C4-2B (cell line): ENCODE measurements at regions not wholly inside any gene's neighbourhood (a gene's known extent, or its start where the extent isn't known, plus 50 kb on each side); places are given as distances from the start of the nearest gene placed in this dataset.

Experiments
- CTCF ChIP-seq: fragments of 450-650 bp; conservative IDR thresholded peaks from 2 replicates; pipeline ENCODE4 v1.5.1; 2017; ENCODE audit warnings: mild to moderate bottlenecking
- ZFX ChIP-seq: fragments of 450-650 bp; IDR thresholded peaks from 2 replicates; pipeline ENCODE4 v1.6.1; 2017

- TF ChIP-seq CTCF = no peak
- TF ChIP-seq ZFX = no peak
Measured at GRCh38 chr7:15831606-15832005, 145.1 kb upstream of the MEOX2 start.
